Choroid plexus epithelial cell (primary cell): ENCODE measurements at regions not wholly inside any gene's neighbourhood (a gene's known extent, or its start where the extent isn't known, plus 50 kb on each side); places are given as distances from the start of the nearest gene placed in this dataset.

Experiments
- DNase-seq: peaks from one replicate; pipeline ENCODE4 v3.0.0-alpha.2; 2010; ENCODE audit warnings: low read depth
- H3K4me3 ChIP-seq: 2 replicates; pipeline ENCODE4 v1.5.1; 2011; ENCODE audit warnings: low read depth, mild to moderate bottlenecking, control low read depth, low read length, moderate library complexity
- CTCF ChIP-seq: conservative IDR thresholded peaks from 2 replicates; pipeline ENCODE4 v1.5.1; 2011; ENCODE audit warnings: low read depth, mild to moderate bottlenecking, control low read depth, inconsistent platforms, low read length, moderate library complexity

- no peak for TF ChIP-seq CTCF
- peak; percentile 31 for DNase-seq
- no peak overlapping the region for H3K4me3 ChIP-seq
These were observed 95.2 kb upstream of the CLDN10 start for GRCh38 chr13:95457294-95457693.

GRCh38 chr13:95462801-95463200 is 89.7 kb upstream of the CLDN10 start:
- H3K4me3 ChIP-seq = no peak overlapping the region
- DNase-seq = no peak
- TF ChIP-seq CTCF = no peak

GRCh38 chr13:95463531-95463930 is 89.0 kb upstream of the CLDN10 start:
- DNase-seq = peak; percentile 28
- H3K4me3 ChIP-seq = no peak overlapping the region
- TF ChIP-seq CTCF = no peak

- no peak overlapping the region for H3K4me3 ChIP-seq
- no peak for TF ChIP-seq CTCF
- DNase-seq = no peak
These were observed 81.8 kb upstream of the CLDN10 start for GRCh38 chr13:95470574-95471366.

GRCh38 chr13:95471960-95472359 is 80.6 kb upstream of the CLDN10 start:
- TF ChIP-seq CTCF = no peak
- H3K4me3 ChIP-seq = no peak overlapping the region
- DNase-seq = no peak

GRCh38 chr13:95474992-95475391 is 77.5 kb upstream of the CLDN10 start:
- no peak overlapping the region for H3K4me3 ChIP-seq
- no peak for TF ChIP-seq CTCF
- DNase-seq = no peak

GRCh38 chr13:95477187-95477586 is 75.3 kb upstream of the CLDN10 start:
- no peak overlapping the region for H3K4me3 ChIP-seq
- TF ChIP-seq CTCF = no peak
- DNase-seq = no peak
